Osteocyte (in vitro differentiated cells): ENCODE measurements at regions not wholly inside any gene's neighbourhood (a gene's known extent, or its start where the extent isn't known, plus 50 kb on each side); places are given as distances from the start of the nearest gene placed in this dataset.

Source experiments
- DNase-seq: peaks from one replicate; pipeline ENCODE4 v3.0.0; 2021; ENCODE audit warnings: mixed read lengths; ENCODE audit not compliant: unreplicated experiment; ENCODE audit errors: extremely low spot score
- H3K27ac Mint-ChIP-seq: one replicate; pipeline ENCODE4 v1.8.0; 2021; ENCODE audit warnings: mild to moderate bottlenecking, mixed read lengths; ENCODE audit not compliant: unreplicated experiment
- H3K27me3 Mint-ChIP-seq: one replicate; pipeline ENCODE4 v1.8.0; 2021; ENCODE audit warnings: mixed read lengths; ENCODE audit not compliant: unreplicated experiment
- H3K36me3 Mint-ChIP-seq: one replicate; pipeline ENCODE4 v1.8.0; 2021; ENCODE audit warnings: mixed read lengths; ENCODE audit not compliant: unreplicated experiment
- H3K4me1 Mint-ChIP-seq: one replicate; pipeline ENCODE4 v1.8.0; 2021; ENCODE audit warnings: mixed read lengths; ENCODE audit not compliant: unreplicated experiment
- H3K4me3 Mint-ChIP-seq: one replicate; pipeline ENCODE4 v1.8.0; 2021; ENCODE audit warnings: mild to moderate bottlenecking, moderate library complexity, mixed read lengths; ENCODE audit not compliant: unreplicated experiment
- H3K9me3 Mint-ChIP-seq: one replicate; pipeline ENCODE4 v1.8.0; 2021; ENCODE audit warnings: mixed read lengths; ENCODE audit not compliant: unreplicated experiment
- CTCF ChIP-seq: fragments of 200-600 bp; sonication (generic); IDR thresholded peaks from 2 replicates; pipeline ENCODE4 v1.5.0; 2021; ENCODE audit warnings: antibody characterized with exemption, mild to moderate bottlenecking, moderate library complexity

GRCh38 chr6:125596020-125596419 is 153.4 kb upstream of the HEY2 start:
- Mint-ChIP-seq H3K4me1 (peaks cover 55% of the 10 kb centered on the region), H3K4me3 (no peak overlapping the region), H3K9me3 (peaks cover 8% of the 10 kb centered on the region), H3K27ac (no peak overlapping the region), H3K27me3 (no peaks in the 10 kb centered on the region), H3K36me3 (no peaks in the 10 kb centered on the region)
- no peak for TF ChIP-seq CTCF
- no peak for DNase-seq

GRCh38 chr6:125597411-125598253 is 151.8 kb upstream of the HEY2 start:
- no peak for TF ChIP-seq CTCF
- Mint-ChIP-seq H3K27ac (peak overlapping the region; percentile 71), H3K27me3 (no peaks in the 10 kb centered on the region)

GRCh38 chr6:125598422-125598821 is 151.0 kb upstream of the HEY2 start:
- TF ChIP-seq CTCF: no peak
- H3K36me3 Mint-ChIP-seq: peaks cover 5% of the 10 kb centered on the region
- peak overlapping the region; percentile 52 for H3K27ac Mint-ChIP-seq
- peaks cover 18% of the 10 kb centered on the region for H3K9me3 Mint-ChIP-seq
- no peak for DNase-seq
- no peaks in the 10 kb centered on the region for H3K27me3 Mint-ChIP-seq
- H3K4me1 Mint-ChIP-seq: peaks cover 43% of the 10 kb centered on the region
- H3K4me3 Mint-ChIP-seq: no peak overlapping the region

More at GRCh38 chr6:125597411-125598253, 151.8 kb upstream of the HEY2 start:
- Mint-ChIP-seq H3K4me1 (peaks cover 46% of the 10 kb centered on the region), H3K9me3 (peaks cover 10% of the 10 kb centered on the region), H3K36me3 (peaks cover under 1% of the 10 kb centered on the region), H3K4me3 (no peak overlapping the region)
- peak; percentile 85 for DNase-seq

- no peak overlapping the region for H3K27ac Mint-ChIP-seq
- H3K4me3 Mint-ChIP-seq: no peak overlapping the region
- no peaks in the 10 kb centered on the region for H3K27me3 Mint-ChIP-seq
- H3K4me1 Mint-ChIP-seq: peaks cover 12% of the 10 kb centered on the region
- no peak for DNase-seq
- no peak for TF ChIP-seq CTCF
- peaks cover 25% of the 10 kb centered on the region for H3K9me3 Mint-ChIP-seq
- peaks cover 11% of the 10 kb centered on the region for H3K36me3 Mint-ChIP-seq
These were observed 145.2 kb upstream of the HEY2 start for GRCh38 chr6:125604257-125604656.

- peaks cover 4% of the 10 kb centered on the region for H3K36me3 Mint-ChIP-seq
- peak overlapping the region; percentile 94 for H3K27ac Mint-ChIP-seq
- H3K27me3 Mint-ChIP-seq: no peaks in the 10 kb centered on the region
- H3K4me1 Mint-ChIP-seq: peaks cover 54% of the 10 kb centered on the region
- H3K4me3 Mint-ChIP-seq: peak overlapping the region; percentile 67
- no peak for TF ChIP-seq CTCF
- DNase-seq: peak; percentile 86
- H3K9me3 Mint-ChIP-seq: no peaks in the 10 kb centered on the region
These were observed 137.7 kb upstream of the HEY2 start for GRCh38 chr6:125611573-125612344.
